NCI-H345 (cell line): ENCODE measurements at regions not wholly inside any gene's neighbourhood (a gene's known extent, or its start where the extent isn't known, plus 50 kb on each side); places are given as distances from the start of the nearest gene placed in this dataset.
"Not testable (repeated sequence)": the region's sequence is repeated elsewhere in the genome, so short reads cannot be mapped to it uniquely, and the experiment has no call there.

ENCODE experiments used
- DNase-seq: peaks from one replicate; lab custom pipeline; 2025; lab: John Stamatoyannopoulos, UW

DNA sequence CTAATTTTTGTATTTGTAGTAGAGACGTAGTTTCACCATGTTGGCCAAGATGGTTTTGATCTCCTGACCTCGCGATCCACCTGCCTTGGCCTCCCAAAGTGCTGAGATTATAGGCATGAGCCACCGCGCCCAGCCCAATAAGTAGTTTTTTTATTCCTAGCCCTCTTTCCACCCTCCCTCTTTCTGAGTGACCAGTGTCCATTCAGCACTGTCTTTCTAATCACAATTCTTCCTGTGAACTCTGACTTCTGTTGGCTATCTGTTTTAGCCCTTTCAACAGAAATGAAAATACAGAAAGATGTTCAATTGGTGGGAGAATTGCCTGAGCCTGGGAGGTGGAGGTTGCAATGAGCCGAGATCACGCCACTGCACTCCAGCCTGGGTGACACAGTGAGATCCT lies 122.3 kb upstream of the LIFR start:
- DNase-seq, result not testable (repeated sequence)

DNA sequence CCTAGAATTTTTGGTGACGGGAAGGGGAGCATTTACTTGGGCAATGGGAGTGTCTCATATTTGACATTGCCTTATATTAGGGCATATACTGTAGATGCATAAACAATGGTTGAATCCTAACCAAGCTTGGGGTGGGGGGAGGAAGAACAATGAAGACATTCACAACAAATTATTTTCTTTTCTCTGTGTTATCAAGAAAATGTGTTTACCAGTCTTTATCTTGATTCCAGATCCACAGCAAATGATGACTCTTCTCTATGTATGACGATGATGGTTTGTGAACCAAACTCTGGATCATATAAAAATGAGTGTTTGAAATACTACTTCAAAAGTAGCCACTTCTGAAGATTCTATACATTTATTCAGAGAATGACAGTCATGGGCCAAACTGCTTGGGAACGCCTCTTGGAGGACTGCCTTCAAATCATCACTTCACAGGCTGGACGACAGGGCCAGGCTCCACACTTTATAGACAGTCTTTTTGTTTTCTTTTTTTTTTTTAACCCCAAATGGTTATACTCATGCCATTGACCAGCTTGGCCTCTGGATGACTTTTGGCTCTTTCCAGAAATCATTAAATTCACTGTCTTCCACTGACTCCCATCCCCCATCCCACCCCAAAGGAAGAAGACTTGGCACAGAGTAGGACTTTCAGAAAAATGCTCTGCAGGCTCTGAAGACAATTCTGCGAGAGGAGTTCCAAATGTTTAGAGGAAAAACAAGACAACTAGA lies 123.8 kb upstream of the LIFR start:
- no peak for DNase-seq

DNA sequence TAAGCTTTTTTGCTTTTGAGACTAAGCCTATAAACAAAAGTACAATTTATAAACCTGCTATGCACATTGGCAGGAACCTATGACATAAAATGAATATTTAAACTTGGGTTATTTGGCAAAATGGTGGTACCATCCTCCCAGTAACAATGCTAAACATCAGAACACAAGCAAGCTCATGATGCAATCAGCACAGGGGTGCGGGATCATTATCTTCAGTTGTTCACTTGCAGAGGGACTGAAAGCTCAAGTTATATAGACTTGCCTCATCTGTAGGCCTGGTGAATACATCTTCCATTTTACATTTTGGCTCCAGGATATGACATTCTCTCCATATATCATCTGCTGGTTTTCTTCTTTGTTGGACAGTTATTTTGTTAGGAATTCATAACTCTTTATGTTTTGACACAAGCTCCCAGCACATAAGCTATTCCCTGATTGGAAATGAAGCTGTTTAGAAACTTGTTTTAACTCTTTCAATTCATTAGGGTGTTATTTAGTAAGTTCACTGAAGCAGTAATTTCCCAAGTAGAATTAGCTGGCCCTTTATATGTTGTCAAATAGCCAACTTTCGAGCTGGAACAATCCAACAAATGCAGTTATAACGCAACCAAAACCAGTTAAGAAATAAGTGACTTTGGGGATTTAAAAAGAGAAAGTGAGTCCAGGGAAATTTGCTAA lies 124.7 kb upstream of the LIFR start:
- DNase-seq, result no peak

DNA sequence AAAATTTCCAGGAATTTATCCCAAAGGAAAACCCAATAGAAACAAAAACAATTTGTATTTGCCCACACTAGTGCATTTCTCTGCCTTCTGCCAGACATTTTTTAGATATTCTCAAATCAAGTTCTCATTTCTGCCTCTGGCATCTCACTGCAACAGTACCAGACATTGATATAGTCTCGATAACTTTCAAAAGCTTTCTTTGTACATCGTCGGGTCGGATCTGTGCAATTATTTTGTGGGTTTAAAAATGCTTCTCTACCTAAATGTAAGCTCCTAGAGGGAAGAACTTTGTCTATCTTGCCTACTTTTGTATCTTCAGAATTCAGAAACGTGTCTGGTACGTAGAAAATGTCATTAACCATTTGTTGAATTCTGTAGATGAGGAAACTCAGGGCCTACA lies 125.5 kb upstream of the LIFR start:
- no peak for DNase-seq

DNA sequence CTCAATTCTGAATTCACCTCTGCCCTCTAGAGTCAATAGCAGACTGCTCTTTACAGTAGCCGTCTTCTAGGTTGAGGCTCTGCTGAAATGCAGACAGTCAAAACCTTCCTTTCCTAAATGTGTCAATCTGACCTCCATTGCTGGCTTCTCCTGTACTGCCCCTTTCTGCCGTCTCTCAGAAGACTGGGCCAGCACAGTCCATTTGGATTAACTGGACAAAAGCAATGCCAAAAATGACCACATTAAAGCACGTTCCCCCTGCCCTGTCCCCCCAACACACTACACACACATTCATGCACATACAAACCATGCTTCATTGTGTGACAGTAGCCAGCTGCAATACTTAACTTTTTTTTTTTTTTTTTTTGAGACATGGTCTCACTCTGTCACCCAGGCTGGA lies 130.2 kb upstream of the LIFR start:
- DNase-seq, result no peak

DNA sequence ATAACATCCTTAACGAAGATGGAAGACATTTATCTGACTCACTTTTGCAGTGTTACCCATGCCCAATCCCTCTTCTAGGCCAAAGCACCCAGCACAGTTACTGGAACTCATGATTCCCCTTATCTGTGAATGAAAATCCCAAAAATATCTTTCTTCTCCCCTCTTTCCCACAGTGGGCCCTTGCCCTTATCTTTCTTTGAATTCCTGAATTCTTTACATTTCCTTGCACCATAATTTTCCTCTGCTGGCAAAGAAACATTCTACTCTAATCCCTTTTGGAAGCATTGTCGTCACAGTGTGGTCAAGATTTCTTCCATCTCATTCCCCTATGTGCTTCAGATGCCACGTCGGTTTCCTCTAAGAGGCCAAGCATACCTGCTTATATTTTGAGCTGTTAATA lies 135.9 kb upstream of the LIFR start:
- DNase-seq, result no peak

DNA sequence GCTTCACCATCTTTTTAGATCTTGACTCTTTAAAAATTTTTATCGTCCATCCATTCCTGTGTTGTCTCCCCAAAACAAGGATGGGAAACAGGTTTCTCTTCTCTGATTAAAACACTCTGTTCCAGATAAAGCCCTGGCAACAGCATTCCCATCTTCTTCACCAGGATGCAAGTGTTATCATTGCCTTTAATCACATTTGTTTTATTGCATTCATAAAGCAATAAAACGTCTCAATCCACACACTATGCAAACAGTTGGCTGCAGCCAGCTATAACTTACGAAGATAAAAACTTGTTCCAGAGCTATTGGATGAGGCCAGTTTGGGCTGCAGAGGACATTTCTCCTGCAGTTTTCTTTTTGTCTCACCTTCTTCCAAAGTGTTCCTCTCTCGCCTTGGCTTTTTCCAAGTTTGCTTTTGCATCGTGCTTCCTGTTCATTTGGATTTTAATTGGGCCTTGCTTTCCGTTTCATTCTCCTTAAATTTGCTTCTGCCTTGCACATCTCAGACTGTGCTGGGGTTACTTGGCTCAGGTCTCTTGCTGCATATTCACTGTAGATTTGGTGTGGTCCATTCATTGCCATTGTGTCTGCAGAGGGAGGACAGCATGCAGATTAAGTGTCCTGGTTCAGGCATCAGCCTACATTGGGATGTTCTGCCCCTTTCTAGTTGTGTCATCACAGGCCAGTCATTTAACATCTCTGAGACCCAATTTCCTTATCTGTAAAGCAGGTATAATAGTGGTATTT lies 136.5 kb upstream of the LIFR start:
- DNase-seq, result no peak

DNA sequence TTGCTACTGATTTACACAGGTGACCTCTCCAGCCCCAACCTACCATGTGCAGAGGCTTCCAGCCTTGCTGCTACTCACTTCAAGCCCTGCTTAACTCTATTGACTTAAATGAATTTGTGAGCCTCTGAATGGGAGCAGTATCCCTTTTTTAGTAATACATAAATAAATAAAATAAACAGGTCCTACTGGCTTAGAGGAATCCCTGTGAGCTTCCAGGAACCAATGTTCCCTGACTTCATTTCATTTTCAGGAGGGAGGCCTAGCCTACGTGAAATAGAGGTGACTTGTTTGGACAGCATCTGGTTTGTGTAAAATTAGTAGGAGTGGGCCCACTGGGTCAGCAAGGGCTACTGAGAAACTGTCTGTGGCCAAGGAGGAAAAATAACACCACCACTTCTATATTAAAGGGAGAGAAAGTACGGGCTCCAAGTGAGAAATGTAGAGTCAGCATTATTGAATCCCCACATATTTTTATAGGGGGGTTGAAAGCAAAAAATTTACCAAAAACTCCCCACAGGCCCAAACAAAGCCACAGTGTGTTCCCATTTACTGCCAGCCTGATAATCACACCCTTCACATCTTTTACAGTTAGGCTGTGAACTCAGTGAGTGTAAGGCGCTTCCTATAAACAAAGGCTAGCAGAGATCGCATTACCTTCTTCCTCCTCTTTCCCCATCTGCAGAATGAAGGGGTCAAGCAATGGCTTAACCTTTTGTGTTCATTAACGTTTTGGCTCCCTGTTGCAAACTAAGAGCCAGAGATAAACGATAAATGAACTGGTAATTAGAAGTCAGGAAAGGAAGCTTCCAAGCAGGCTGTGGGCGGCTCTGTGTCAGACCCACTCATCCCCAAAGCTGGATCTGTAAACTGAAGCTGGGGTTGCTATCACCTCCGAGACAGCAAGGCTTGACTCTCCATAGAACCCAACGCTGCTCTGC lies 138.8 kb upstream of the LIFR start:
- no peak for DNase-seq

DNA sequence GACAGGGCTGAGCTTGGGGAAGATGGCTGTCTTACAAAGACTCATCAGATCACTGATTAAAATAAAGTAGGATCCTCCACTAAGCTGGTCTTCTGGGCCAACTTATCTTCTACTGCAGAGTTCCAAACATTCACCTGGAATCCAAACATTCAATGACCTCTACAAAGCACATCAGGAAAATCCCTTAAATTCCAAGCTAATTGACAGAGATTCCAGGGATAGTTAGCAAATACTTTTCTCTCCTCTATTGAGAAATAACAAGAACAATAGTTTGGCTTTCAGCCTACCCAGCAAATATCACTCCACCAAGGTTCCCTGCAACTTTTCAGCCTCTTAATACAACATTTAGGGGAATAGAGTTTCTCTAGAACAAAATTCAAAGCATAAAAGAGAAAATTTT lies 140.6 kb upstream of the LIFR start:
- DNase-seq, result no peak

DNA sequence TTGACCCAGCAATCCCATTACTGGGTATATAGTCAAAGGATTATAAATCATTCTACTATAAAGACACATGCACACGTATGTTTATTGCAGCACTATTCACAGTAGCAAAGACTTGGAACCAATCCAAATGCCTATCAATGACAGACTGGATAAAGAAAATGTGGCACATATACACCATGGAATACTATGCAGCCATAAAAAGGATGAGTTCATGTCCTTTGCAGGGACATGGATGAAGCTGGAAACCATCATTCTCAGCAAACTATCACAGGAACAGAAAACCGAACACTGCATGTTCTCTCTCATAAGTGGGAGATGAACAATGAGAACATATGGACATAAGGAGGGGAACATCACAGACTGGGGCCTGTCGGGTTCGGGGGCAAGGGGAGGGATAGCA lies 140.3 kb upstream of the OSMR start:
- DNase-seq, result not testable (repeated sequence)

DNA sequence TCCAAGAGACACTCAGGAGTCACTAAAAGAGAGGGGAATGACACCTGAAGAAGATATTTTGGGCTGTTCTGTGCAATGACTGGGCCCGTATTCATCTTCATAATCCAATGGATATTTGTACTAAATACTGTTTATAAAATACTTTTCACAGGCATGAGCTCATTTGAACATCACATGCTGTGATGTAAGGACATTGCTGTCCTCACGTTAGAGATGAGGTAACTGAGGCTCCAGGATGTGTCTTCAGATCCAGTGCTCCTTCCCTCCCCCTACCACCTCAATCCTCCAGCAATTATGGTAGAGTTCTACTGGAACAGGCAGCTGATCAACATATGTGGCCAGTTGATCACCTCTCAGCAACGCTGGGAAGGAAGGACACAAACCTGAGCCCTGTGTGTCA lies 139.4 kb upstream of the OSMR start:
- DNase-seq, result no peak

DNA sequence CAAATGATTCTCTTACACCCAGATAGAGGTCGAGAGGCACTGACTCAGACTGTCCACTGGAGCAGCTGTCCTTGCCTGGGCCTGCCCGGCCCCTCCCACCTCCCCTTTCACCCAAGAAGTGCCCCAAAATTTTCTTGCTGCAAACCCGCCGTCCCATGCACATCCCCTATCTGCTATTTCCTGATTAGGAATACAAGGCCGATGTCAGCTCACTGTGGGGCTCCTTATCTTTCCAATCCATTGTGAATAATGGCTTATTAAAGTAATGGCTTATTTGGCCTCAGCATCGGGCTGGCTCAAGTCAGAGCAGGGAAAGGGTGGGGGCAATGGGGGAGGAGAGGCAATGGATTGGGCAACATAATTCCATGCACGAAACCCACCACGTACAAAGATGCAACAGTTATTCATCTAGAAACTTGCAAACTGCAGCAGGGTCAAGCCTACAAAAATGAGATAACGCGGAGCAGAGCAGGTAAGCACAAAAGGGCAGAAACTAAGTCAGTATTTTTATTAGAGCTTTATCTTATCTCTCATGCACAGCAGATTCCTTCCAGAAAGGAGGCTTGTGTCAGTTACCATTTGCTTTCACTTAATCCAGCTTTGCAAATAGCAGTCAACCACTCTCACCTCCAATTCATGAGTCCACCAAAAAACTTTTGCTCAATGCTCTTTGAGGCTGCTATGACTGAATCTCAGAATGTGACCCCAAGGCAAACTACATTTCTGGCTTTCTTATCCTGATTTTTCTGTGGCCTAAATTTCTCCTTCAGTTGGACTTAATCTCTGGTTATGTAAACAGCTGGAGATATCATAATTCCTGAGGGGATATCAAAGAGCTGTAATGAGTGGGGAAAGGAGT lies 138.2 kb upstream of the OSMR start:
- DNase-seq, result no peak

DNA sequence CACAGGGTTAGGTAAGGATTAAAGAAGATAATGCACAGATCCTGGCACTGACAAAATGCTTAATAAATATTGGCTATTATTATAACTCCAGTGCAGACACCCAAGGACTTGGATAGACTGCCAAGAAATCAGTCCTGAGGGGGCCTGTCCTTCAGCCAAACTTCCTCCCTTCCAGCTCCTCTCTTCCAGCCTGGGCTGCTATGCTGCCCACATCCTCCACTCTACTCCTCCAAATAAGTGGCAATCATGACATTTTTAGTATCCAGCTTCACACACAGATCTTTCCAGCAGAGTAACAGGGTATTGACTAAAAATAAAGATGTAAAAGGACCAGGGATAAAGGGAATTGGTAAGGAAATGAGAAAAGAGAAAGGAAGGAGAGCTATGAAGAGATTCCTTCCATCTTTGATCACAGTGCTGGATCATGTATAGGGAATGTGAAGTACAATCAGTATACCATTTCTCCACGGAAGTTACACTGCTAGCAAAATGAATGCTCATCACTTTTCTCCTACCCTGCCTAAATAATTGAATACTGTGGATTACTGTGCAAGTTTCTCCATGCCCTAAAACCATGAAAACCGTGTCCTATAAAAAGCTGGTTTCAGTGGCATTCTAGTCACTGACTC lies 136.0 kb upstream of the OSMR start:
- no peak for DNase-seq

DNA sequence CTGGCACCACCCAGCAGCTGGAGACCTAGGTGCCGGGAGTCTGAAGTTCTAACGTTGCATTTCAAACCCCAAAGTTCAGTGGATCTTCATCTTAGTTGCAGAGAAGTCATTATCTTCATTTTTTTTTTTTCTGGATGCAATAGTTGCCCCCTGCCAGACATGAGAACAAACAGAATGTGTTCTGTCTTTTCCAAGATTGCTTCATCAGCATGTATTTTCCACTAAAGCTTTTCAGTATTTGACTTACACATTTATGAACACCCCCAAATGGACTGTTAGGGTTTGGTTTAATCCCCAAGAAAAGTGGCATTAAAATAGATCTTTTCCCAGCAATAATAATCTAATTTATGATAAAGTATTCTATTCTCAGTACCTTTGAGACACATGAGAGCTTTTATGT lies 135.2 kb upstream of the OSMR start:
- no peak for DNase-seq

DNA sequence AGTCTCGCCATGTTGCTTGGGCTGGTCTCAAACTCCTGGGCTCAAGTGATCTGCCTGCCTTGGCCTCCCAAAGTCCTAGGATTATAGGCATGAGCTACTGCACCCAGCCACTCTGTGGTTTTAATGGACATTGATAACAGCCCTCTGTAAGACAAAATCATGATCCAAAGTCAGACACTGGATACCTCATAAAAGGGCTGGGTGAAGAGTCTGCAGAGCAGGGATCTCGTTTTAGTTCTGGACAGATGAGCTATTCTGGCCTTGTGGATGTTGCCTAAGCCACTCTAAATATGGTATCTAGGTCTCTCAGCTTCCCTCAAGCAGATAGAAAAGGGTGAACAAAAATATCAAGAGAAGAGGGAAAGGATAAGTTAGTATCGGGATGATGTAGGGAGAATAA lies 133.4 kb upstream of the OSMR start:
- no peak for DNase-seq

DNA sequence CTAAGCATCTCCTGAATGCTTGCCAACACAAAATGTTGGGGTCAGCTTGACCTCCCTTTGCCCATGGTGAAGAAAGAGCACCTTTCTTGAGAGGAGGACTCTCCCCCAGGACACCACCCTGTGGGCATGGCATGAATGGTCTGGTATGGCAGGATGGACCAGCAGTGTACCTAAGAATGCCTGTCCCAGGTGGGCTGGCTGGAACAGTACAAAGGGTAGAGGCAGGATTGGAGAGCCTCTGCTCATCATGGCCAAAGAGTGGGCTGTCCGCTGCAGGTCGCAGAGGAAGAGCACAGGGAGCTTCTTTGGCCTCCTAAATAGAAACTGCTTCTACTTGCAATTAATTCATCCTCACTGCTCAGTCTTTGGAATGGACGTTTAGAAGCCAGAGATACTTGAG lies 131.6 kb upstream of the OSMR start:
- no peak for DNase-seq

DNA sequence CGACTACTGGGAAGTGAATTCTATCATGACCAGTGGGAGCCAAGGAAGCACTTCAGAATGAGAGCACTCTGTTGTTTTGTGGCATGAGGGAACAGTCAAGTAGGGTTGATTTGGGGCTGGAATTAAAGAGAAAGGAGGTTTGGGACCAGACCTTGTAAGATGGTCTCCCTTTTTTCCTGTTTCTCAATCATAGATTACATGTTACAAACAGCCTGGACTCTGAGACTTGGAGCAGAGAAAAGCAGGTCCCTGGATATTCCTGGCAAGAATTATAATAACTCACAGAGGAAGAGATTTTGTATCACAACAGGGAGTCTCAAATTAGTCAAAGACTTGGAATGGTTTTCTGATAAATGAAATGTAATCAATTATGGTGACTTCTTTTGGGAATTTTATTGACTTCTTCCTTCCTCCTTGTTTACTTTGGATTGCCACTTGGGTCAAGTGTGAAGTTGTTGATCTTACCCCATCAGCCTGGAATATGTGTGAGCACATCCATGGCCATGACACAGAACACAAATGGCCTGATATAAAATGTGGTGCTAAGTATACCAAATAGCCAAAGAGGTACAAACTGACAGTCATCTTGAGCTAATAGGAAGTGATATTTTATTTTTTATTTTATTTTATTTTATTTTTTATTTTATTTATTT lies 131.0 kb upstream of the OSMR start:
- DNase-seq, result no peak

DNA sequence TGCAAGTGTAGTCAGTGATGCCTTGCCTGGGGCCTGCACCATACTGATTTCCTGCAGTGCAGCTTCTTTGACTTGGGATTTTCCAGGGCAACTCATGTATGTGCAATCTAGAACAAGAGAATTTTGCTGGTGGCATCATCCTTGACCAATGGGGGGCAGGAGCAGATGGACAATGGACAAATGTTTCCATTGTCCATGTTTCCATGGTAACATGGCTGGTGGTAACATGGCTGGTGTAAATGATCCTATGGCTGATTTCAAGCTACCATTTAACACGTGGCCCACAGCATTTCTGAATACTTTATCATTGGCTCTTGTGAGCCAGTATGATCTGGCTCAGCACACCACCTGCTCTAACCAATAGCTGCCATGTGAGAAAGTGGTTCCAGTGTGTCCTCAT lies 130.1 kb upstream of the OSMR start:
- DNase-seq, result no peak

DNA sequence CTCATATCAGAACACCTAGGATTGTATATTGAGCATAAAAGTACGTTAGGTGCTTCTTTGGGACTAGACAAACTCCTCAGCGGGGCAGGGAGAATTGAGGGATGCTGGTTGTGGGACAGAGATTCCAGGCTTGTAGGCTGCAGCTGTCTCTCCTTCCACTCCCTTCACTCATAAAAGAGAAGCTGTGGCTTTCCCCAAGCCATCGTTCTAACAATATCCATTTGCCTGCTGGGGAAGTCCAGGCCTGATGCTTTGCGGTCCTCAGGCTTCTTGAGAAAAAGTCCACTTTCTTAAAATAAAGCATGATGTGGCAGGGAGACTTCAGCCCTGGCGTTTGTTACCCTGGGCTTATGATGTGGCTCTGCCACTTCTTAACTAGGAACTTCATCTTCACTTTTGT lies 129.3 kb upstream of the OSMR start:
- no peak for DNase-seq

DNA sequence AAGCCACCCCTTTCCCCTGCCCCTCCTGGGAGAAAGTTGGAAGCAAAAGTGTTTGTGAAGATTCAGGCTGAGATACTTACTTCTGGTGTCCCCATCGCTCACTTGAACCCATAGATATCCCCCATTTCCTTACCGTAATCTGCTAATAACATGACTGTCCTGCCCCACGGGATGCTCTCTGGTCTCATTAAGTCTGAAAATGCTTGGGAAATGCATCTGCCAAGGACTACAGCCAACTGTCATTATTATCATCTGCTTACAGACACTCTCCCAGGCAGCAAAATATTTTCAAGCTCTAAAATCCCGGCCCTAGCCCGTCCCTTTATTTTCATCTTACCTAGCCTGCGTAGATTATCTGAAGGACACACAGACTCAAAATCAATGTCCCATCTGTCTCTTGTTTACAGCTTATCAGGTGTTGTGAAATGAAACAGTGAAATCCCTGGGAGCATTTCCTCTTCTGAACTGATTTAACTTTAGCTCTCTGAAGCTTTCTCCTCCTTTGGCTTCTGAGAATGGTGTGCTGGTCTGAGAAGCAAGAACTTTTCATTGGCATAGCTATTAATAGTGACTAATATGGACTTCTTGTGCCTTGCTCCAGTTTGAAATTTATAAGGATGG lies 126.9 kb upstream of the OSMR start:
- no peak for DNase-seq
